HFFc6 (cell line): ENCODE measurements at regions not wholly inside any gene's neighbourhood (a gene's known extent, or its start where the extent isn't known, plus 50 kb on each side); places are given as distances from the start of the nearest gene placed in this dataset.

ENCODE experiments used
- DNase-seq: peaks from one replicate; pipeline ENCODE4 v3.0.0-alpha.2; 2018
- H3K27ac Mint-ChIP-seq: 2 replicates; pipeline ENCODE4 v1.8.0; 2020; ENCODE audit warnings: mild to moderate bottlenecking, mixed read lengths
- H3K27me3 Mint-ChIP-seq: 2 replicates; pipeline ENCODE4 v1.8.0; 2021; ENCODE audit warnings: mild to moderate bottlenecking, moderate library complexity, mixed read lengths; ENCODE audit not compliant: insufficient read depth
- H3K36me3 Mint-ChIP-seq: 2 replicates; pipeline ENCODE4 v1.8.0; 2021; ENCODE audit warnings: low read depth, mixed read lengths
- H3K4me1 Mint-ChIP-seq: 2 replicates; pipeline ENCODE4 v1.8.0; 2020; ENCODE audit warnings: low read depth, mixed read lengths
- H3K4me3 Mint-ChIP-seq: 2 replicates; pipeline ENCODE4 v1.8.0; 2020; ENCODE audit warnings: mild to moderate bottlenecking, moderate library complexity, mixed read lengths
- H3K9me3 Mint-ChIP-seq: 2 replicates; pipeline ENCODE4 v1.8.0; 2020; ENCODE audit warnings: mild to moderate bottlenecking, mixed read lengths
- TF ChIP-seq, protein P1 (sequence below): fragments of 200-600 bp; sonication (generic); IDR thresholded peaks from 2 replicates; pipeline ENCODE4 v1.5.0; 2021; ENCODE audit warnings: antibody characterized with exemption, mild to moderate bottlenecking

DNA sequence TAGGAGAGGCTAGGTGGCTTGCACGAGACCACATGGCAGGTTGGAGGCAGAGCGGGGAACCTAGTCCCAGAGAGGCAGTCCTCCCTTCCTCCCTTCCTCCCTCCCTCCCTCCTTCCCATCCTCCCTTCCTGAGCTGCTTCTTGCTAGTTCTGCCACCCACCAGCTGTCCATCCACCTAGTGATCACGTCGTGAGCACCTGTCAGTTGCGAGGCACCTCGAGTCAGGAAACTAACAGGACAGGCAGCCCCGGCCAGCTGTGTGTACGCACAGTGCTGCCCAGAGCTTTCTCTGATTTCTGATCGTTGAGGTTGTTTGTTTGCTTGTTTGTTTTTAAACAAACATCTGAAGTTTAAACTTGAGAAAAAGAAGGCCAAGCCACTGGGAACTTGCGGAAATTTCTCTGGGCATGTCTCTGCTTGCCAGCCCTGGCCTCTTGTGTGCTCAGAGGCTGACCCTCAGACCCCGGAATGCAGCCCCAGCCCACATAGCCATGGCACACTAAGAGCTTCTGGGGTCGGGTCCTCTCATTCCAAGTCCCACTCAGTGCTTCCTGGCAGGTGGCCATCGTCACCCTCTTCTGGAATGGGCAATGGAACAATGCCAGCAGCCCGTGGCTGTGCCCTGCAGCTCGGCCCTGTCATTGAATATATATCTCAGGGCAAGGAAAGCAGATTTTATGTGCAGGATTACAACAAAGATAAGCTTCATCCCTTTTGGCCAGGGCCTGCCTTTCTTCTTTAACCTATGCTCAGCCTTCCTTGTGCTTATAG is 174.0 kb downstream of the KATNIP start:
- Mint-ChIP-seq H3K9me3 (no peaks in the 10 kb centered on the region), H3K4me1 (peaks cover 13% of the 10 kb centered on the region), H3K27ac (no peak overlapping the region), H3K36me3 (peaks cover 18% of the 10 kb centered on the region; the same call in 1 of the 2 replicates), H3K27me3 (peaks cover 1% of the 10 kb centered on the region), H3K4me3 (no peak overlapping the region)
- no peak for DNase-seq
- TF ChIP-seq, protein P1, sequence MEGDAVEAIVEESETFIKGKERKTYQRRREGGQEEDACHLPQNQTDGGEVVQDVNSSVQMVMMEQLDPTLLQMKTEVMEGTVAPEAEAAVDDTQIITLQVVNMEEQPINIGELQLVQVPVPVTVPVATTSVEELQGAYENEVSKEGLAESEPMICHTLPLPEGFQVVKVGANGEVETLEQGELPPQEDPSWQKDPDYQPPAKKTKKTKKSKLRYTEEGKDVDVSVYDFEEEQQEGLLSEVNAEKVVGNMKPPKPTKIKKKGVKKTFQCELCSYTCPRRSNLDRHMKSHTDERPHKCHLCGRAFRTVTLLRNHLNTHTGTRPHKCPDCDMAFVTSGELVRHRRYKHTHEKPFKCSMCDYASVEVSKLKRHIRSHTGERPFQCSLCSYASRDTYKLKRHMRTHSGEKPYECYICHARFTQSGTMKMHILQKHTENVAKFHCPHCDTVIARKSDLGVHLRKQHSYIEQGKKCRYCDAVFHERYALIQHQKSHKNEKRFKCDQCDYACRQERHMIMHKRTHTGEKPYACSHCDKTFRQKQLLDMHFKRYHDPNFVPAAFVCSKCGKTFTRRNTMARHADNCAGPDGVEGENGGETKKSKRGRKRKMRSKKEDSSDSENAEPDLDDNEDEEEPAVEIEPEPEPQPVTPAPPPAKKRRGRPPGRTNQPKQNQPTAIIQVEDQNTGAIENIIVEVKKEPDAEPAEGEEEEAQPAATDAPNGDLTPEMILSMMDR: no peak

DNA sequence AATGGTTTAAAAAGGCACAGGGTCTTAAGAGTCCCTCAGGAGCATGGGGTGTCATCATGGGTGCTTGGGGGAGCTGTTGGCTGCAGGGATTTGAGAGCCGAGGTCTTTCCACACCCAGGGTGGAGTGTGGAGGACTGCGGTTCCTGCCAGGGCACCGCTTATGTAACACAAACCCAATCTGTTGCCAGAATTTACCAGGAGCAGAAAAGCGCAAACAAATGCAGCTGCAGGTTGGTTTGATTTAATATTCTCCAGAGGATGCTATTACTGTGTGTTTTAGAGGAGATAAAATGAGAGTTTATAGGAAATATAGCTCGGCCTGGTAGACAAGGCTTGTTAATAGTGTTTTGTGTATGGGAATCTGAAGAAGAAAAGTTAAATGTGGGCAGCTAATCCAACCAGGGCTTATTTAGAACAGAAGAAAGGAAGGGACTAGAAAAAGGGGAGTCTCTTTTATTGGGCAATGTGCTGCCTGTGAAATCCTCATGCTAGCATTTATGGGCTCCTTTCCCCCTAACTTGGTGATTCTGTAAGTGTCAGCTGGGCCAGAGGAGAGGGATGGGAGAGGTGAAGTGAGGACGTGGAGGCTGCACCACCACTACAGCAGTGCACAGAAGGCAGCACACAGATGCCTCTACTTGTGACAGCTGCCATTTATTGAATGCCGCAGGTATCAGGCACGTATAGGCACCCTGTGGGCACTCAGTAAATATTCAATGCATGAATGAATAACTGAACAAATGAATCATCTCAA is 174.7 kb downstream of the KATNIP start:
- Mint-ChIP-seq H3K4me1 (peaks cover 18% of the 10 kb centered on the region), H3K27me3 (peaks cover 1% of the 10 kb centered on the region)

DNA sequence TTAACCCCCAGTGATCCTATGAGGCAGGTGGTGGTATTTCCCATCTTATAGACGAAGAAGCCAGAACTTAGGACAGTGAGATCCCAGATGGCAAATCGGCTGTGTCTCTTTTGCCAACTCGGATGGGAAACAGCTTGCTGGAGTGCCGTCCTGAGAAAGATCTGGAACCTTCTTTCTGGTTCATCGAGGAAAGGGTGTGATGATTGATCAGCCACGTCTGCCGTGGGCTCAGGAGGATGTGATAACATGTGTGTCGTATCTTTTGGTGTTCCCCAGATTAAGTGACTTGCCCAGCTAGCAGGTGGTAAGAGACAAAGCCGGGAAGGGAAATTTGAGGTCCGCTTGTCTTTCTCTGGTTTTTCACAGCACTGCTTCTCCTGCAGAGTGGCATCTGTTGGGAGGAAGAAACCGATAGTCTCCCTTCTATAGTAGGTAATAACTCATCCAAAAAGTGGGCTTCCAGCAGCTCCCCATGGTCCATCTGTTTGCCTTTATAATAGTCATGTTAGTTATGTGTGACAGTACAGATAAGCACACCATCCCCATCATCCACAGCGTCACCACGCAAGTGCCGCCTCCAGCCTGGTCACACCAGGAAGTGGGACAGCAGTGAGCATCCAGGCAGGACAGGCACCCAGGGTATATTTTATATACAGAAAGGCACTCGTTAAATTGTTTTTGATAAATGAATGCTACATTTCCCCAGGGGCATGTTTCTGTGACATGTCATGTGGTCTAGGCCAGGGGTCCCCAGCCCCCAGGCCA is 175.5 kb downstream of the KATNIP start:
- Mint-ChIP-seq H3K4me3 (no peak overlapping the region), H3K27me3 (peaks cover 1% of the 10 kb centered on the region)

More for the DNA sequence above, 174.7 kb downstream of the KATNIP start:
- Mint-ChIP-seq H3K4me3 (no peak overlapping the region), H3K9me3 (no peaks in the 10 kb centered on the region), H3K27ac (no peak overlapping the region), H3K36me3 (peaks cover 18% of the 10 kb centered on the region; the same call in 1 of the 2 replicates)
- DNase-seq: no peak
- TF ChIP-seq, protein P1: no peak

DNA sequence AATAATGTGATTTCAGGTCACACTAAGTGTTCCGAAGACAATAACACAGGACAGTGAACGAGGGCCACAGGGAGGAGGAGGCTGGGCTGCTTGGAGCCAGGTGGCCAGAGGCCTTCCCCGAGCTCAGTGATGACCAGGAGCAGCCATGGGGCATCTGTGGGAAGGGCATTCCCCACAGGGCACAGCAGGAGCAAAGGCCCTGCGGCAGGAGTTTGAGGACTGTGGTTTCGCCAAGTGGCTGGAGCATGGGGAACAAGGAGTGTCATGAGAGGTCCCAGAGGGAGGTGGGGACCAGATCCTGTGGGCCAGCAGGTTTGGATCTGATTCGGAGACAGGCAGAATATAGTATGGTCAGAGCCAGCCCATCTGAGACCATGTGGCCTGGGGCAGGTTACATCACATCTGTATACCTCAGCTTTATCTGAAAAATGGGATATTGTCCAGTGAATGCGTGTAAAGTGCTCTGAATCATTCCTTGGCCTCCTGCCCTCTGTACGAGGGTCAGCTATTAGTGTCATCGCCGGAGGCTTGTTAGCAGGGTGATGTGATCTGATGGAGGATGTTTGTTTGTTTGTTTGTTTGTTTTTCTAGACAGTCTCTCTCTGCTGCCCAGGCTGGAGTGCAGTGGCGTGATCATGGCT is 176.8 kb downstream of the KATNIP start:
- peak; percentile 75 for DNase-seq
- H3K27me3 Mint-ChIP-seq: peaks cover 1% of the 10 kb centered on the region
- no peak overlapping the region for H3K27ac Mint-ChIP-seq
- TF ChIP-seq, protein P1: no peak
- peaks cover 24% of the 10 kb centered on the region for H3K4me1 Mint-ChIP-seq
- no peak overlapping the region for H3K4me3 Mint-ChIP-seq
- H3K9me3 Mint-ChIP-seq: no peaks in the 10 kb centered on the region
- H3K36me3 Mint-ChIP-seq: peaks cover 18% of the 10 kb centered on the region; the same call in 1 of the 2 replicates

More for the DNA sequence above, 175.5 kb downstream of the KATNIP start:
- H3K9me3 Mint-ChIP-seq: no peaks in the 10 kb centered on the region
- DNase-seq: no peak
- peaks cover 24% of the 10 kb centered on the region for H3K4me1 Mint-ChIP-seq
- peaks cover 18% of the 10 kb centered on the region; the same call in 1 of the 2 replicates for H3K36me3 Mint-ChIP-seq
- H3K27ac Mint-ChIP-seq: no peak overlapping the region
- TF ChIP-seq, protein P1: no peak

DNA sequence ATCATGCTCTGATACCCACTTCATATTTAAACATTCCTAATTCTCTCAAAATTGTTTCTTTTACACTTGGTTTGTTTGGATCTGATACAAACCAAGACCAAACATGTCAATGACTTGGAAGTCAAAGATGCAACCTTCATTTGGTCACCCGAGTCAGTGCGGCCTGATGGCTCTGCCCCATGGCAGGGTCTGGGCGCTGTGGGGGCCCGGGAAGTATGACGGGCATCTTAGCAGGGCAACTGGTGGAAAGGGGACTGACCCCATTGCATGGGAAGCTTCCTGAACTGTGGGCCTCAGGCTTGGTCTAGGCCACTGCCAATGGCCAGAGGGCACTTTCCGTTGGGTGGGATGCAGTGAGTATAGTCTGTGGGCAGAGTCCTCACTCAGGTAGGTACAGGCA is 178.0 kb downstream of the KATNIP start:
- DNase-seq: no peak
- peaks cover 1% of the 10 kb centered on the region for H3K27me3 Mint-ChIP-seq
- TF ChIP-seq, protein P1: no peak
- H3K9me3 Mint-ChIP-seq: no peaks in the 10 kb centered on the region
- peaks cover 24% of the 10 kb centered on the region for H3K4me1 Mint-ChIP-seq
- H3K27ac Mint-ChIP-seq: no peak overlapping the region
- peaks cover 14% of the 10 kb centered on the region; the same call in 1 of the 2 replicates for H3K36me3 Mint-ChIP-seq
- H3K4me3 Mint-ChIP-seq: no peak overlapping the region
